SK-N-MC (cell line): ENCODE measurements at regions not wholly inside any gene's neighbourhood (a gene's known extent, or its start where the extent isn't known, plus 50 kb on each side); places are given as distances from the start of the nearest gene placed in this dataset.
A peak's percentile ranks its signal among the peaks of the same experiment; 100 is the strongest.

Experiments
- DNase-seq: peaks from one replicate; pipeline ENCODE4 v3.0.0-alpha.2; 2011; ENCODE audit warnings: low read depth, low spot score
- H3K27ac ChIP-seq: fragments of 200-600 bp; sonication (generic); 2 replicates; pipeline ENCODE4 v1.5.1; 2016; ENCODE audit warnings: mixed run types
- H3K36me3 ChIP-seq: fragments of 200-600 bp; sonication (generic); 2 replicates; pipeline ENCODE4 v1.6.1; 2017; ENCODE audit warnings: antibody characterized with exemption, low read length, mixed read lengths; ENCODE audit not compliant: insufficient read depth
- H3K4me3 ChIP-seq: fragments of 200-600 bp; sonication (generic); 2 replicates; pipeline ENCODE4 v1.5.1; 2016
- H3K9ac ChIP-seq: fragments of 200-600 bp; sonication (generic); 2 replicates; pipeline ENCODE4 v1.8.0; 2017; ENCODE audit warnings: mixed run types, mixed read lengths; ENCODE audit not compliant: insufficient read length
- H3K9me3 ChIP-seq: fragments of 200-600 bp; sonication (generic); 2 replicates; pipeline ENCODE4 v1.6.1; 2017; ENCODE audit warnings: low read depth, mild to moderate bottlenecking, antibody characterized with exemption, low read length, moderate library complexity, mixed read lengths
- EZH2 ChIP-seq: fragments of 200-600 bp; sonication (generic); IDR thresholded peaks from one replicate; pipeline ENCODE4 v1.6.1; 2017; ENCODE audit warnings: antibody characterized with exemption
- FOXP2 ChIP-seq: optimal IDR thresholded peaks from 2 replicates; pipeline ENCODE3; 2011; ENCODE audit warnings: mild to moderate bottlenecking, moderate library complexity; ENCODE audit not compliant: insufficient read depth; ENCODE audit errors: extremely low read length, control extremely low read depth
- POLR2AphosphoS5 ChIP-seq: IDR thresholded peaks from 2 replicates; pipeline ENCODE4 v1.6.1; 2012; ENCODE audit warnings: mild to moderate bottlenecking, low read depth, low read length, borderline replicate concordance

DNA sequence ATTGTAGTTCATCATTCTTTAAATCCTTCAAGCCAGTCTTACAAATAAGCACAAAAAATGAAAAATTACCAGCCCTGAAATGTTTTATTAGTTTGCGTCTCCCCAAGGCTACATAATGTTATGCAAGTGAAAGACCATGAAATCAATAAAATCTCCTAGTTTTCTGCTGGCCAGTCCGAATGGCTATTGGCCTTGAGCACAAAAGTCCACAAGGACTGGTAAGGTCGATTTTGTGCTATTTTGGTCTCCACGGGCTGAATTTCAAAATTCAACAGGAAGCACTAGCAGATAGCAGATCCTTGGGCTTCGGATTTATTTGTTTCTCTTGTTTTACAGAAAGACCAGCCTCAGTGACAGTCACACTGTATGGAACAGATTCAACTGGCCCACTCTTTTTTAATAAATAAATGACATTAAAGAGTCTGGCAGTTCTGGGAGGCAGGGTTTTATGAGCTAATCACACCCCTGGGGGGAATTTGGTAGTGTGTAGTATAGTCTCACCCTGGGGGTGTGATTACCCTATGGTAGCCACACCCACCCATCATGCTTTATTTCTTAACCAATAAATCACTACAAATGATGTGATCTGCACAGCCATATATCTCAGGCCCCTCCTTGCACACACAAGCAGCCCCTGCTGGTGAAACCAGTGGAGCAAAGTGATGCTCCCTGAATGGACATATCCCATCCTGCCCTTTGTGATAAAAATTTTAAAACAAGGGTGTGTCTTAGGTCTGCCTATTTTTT lies 51.1 kb upstream of the TMEM33 start:
- Histone ChIP-seq H3K9me3 (no peaks in the 10 kb centered on the region), H3K27ac (peak overlapping the region; percentile 66; the same call in 1 of the 2 replicates), H3K36me3 (no peaks in the 10 kb centered on the region), H3K9ac (no peak overlapping the region), H3K4me3 (no peak overlapping the region)
- no peak for TF ChIP-seq EZH2
- no peak for TF ChIP-seq FOXP2
- TF ChIP-seq POLR2AphosphoS5, result no peak
- DNase-seq, result no peak

DNA sequence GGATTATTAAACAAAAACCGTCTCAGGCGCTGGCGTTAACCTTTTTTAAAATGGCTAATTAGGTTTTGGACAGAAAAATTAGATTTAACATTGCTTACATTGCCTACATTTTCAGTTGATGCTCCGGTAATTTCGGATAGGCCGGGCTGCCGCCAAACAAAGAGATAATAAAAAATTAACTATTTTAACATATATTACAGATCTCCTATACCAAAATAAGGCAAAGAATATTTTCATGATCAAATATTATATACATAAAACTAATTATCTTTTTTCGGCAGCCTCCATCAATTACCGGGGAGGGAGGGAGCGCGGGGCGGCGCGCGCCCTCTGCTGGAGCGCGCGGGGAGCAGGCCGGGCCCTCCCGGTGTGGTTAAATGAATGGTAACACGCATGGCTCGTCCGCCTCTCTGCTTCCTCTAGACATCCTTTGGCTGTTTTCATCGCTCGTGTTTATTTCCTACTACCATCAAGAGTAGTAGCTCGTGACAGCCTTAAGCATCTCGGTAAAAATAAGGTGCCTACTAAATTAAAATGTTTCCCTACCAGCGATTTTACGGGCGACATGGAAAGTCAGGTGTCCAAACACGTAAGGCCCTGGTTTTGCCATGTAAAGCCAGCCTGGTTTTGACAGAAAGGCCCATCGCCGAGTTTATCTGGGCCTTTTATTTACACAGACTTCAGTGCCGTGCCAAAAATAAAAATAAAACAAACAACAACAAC lies 52.4 kb upstream of the TMEM33 start:
- Histone ChIP-seq H3K36me3 (no peaks in the 10 kb centered on the region), H3K9me3 (no peaks in the 10 kb centered on the region), H3K27ac (no peak overlapping the region), H3K9ac (peak overlapping the region; percentile 64), H3K4me3 (peak overlapping the region; percentile 91)
- no peak for DNase-seq
- TF ChIP-seq EZH2, result no peak
- no peak for TF ChIP-seq FOXP2
- no peak for TF ChIP-seq POLR2AphosphoS5

DNA sequence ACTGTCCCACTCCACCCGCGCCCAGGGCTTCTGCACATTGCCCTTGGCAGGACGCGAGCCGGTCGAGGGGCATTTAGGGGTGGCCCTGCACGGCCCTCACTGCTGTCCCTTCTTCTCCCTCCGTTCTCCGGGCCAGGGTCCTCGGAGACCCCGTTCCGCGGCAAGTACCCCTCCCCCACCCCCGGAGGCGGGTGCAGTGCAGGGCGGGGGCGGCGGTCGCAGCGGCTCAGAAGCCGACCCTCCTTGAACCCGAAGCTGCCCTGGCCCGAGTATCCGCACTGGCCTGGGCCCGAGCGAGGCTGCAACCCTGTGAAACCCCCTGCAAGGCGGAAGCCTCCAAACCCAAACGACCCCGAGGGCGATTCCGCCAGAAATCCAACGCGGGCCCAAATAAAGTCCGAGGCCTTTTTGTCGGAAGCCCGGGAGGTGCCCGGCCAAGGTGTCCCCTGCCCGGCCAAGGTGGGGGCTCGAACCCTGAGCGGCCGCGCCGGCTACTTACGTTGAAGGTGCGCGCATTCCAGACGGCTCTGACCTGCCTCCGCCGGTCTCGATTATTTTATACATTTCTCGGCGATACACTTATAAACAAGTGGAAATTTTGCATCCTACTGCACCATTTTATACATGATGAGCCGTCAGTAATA lies 53.1 kb upstream of the TMEM33 start:
- TF ChIP-seq FOXP2 (no peak), EZH2 (no peak), POLR2AphosphoS5 (no peak)
- Histone ChIP-seq H3K9me3 (no peaks in the 10 kb centered on the region), H3K4me3 (peak overlapping the region; percentile 91), H3K27ac (no peak overlapping the region), H3K36me3 (no peaks in the 10 kb centered on the region), H3K9ac (peak overlapping the region; percentile 64)
- DNase-seq, result no peak

DNA sequence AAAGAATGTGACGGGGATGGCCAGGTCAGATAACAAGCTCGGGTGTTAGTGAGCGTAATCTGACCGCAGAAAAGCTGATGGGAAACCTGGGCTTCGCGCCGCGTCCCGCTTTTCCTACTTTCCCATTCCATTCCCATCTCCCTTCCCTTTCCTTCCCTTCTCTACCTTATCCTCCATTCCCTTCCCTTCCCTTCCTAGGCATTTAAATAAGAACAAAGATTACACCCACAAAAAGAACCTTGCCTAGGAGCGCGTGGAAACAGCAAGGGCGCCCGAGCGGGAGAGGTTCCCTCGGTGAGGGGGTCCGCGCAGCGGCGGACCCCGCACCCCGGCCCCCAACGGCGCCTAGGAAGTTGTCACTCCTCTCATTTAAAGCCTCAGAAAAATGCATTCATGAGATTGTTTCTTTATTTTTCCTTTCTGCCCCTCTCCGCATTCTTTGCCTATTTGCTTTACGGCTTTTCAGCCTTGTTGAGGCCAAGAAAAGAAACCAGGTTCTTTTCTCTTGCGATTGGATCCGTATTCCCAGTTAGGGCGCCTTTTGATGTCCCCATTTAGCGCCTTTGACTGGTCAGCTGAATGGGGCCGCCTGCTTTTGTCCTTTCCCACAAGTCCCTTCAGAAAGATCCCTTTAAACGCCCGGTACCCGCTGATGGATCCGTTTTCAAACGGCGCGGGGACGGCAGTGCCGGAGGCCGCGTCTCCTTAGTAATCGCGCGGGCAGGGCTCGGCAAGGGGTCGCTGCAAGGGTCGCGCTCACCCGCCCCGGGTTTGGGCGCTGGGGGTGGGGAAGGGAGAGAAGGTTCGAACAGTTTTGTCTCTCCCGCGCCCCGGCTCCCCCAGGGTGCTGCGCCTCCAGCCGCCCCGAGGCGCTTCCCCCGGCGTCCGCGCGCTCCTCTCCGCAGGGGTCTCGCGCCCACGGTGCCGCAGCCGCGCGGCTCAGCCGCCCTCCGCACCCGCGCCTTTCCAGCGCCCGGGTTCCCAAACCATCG lies 54.1 kb upstream of the TMEM33 start:
- Histone ChIP-seq H3K9ac (peak overlapping the region; percentile 64), H3K36me3 (no peaks in the 10 kb centered on the region), H3K4me3 (peak overlapping the region; percentile 91), H3K27ac (no peak overlapping the region), H3K9me3 (no peaks in the 10 kb centered on the region)
- TF ChIP-seq FOXP2, result no peak
- no peak for TF ChIP-seq EZH2
- TF ChIP-seq POLR2AphosphoS5, result no peak
- DNase-seq, result no peak

DNA sequence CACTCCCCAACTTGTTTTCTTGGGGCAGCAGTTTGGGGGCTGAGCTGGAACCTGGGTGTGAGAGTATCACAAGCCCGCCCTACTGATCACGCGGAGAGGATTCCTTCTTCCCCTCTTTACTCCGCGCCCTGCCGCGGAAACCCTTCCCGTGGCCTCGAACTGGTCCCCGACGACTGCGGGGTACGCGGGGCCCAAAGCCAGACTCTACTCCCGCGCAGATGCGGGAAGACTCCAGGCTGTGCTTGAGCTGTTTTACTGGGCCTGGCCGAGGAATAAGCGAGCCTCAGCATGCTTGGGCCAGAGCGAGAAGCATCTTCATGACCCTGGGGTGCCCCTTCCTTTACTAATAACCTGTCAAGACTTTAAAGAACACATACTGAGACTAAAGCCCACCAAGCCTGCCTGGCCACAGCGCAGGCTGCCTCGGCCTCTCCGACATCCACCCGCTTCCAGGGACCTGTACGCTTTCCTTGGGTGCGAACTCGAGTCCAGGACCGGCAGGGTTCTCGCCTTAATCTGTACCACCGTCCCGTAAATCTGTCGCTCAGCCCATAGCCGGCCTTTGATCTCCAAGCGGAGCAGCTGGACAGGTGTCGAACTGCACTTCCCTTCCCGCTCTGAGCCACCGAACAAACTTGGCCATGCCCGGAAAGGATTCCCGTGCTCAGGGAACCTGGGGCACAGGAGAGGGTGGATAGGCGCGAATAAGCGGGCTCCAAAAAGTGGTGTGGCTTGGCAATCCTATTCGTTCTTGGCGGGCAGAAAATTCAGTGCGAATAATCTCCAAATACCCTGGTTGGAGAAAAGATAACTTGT lies 55.0 kb upstream of the TMEM33 start:
- Histone ChIP-seq H3K36me3 (no peaks in the 10 kb centered on the region), H3K9ac (no peak overlapping the region), H3K27ac (no peak overlapping the region), H3K9me3 (no peaks in the 10 kb centered on the region), H3K4me3 (no peak overlapping the region)
- no peak for DNase-seq
- no peak for TF ChIP-seq POLR2AphosphoS5

DNA sequence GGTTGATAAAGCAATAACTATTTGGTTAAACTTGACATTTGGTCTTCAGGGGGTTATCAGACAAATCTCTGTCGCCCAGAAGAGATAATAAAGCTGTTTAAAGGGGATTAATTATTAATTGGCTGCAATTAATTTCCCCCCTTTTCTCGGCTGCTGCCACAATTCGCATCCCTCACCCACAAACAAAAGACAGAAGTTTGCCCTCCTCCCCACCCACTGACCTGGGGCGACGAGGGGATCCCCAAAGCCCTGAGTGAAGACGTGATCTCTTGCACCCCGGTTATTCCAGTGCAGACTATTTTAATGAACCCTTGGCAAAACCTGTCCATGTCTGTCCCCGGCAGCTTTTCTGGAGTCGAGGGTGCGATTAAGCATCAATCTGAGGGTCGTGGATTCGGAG lies 55.7 kb upstream of the TMEM33 start:
- Histone ChIP-seq H3K9me3 (no peaks in the 10 kb centered on the region), H3K9ac (no peak overlapping the region), H3K27ac (no peak overlapping the region), H3K4me3 (no peak overlapping the region), H3K36me3 (no peaks in the 10 kb centered on the region)
- no peak for DNase-seq
- no peak for TF ChIP-seq FOXP2
- TF ChIP-seq EZH2, result no peak
- TF ChIP-seq POLR2AphosphoS5, result no peak

DNA sequence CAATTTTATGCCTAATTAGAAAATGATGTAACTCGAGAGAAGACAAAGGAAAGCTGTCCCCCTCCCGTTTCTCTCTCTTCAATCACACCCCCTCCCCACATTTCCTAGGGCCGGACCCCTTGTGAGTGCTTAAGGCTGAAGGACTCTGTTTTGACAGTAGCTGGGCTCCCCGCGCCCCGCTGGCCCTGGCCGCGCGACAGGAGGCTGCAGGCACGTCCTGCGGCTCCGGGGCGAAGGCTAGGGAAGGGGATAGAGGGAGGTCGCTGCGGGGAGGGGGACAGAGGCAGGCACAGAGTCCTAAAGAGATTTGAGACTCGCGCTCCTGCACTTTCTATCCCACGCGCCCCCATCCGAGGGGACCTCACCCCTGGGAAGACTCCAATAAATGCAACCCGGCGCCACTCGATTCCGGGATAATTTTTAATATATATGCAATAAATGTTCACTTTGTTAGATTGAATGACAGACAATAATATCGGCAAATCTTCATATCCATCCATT lies 56.2 kb upstream of the TMEM33 start:
- DNase-seq, result no peak
- H3K9me3 ChIP-seq, result no peaks in the 10 kb centered on the region
- no peaks in the 10 kb centered on the region for H3K36me3 ChIP-seq
- no peak for TF ChIP-seq POLR2AphosphoS5
- no peak for TF ChIP-seq EZH2
- TF ChIP-seq FOXP2, result no peak
- H3K4me3 ChIP-seq, result no peak overlapping the region
- H3K27ac ChIP-seq, result no peak overlapping the region
- no peak overlapping the region for H3K9ac ChIP-seq
